GM19452 (cell line): ENCODE measurements at regions not wholly inside any gene's neighbourhood (a gene's known extent, or its start where the extent isn't known, plus 50 kb on each side); places are given as distances from the start of the nearest gene placed in this dataset.
"Not testable (repeated sequence)": the region's sequence is repeated elsewhere in the genome, so short reads cannot be mapped to it uniquely, and the experiment has no call there.

Experiments used
- ATAC-seq: cut with Tn5 transposase; IDR thresholded peaks from one replicate; pipeline ENCODE4 v1.9.1; 2021; ENCODE audit not compliant: unreplicated experiment

- no peak for ATAC-seq
These were observed 80.3 kb upstream of the RFLNA start for GRCh38 chr12:124214574-124214973.

DNA sequence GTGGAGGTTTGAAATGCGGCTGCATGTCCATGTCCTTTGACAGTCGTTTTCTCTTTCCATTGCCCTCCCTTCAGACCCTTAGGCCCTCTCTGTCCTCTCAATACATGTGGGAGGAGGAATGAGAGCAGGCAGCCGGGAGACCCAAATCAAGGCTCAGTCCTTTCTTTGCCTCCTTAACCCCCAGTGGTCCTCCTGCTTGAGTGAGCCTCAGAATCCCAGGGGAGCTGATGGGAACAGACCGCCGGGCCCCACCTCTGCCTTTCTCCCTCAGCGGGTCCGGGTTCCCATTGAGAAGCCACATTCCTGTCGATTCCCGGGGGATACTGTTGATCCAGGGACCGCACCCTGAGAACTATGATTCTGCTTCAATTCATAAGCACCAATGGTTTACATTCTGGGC lies 77.9 kb upstream of the RFLNA start:
- ATAC-seq: no peak

DNA sequence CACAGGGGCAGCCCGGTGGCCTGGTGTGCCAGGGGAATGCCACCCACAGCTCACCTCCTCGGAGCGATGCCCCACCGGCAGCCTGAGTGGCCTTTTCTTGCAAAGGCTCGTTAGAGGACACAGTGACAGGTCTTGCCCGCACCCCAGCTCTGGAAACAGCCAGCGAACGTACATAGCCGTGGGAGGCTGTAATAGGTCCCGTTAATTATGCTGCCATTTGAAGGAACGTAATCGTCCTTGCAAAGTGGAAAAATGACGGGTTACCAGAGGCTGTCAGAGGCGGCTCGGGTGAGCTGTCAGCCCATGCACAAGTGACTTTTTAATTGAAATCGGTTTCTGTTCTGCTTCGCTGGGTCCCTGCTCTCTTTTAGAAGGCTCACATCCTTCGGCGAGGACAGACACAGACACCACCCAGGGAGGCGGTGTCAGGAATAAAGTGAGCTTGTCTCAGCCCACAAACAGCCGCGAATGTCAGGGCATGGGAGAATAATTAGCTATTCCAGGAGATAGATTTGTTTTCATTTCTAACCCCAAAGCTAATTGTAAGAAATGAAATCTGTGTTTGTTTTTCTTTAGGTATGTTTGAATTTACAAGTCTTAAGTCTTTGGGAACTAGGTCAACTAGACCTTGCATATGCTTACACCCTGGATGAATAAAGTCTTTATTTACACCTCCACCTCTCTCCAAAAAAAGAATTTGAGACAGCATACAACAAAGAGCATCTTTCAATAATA lies 77.2 kb upstream of the RFLNA start:
- ATAC-seq: no peak

DNA sequence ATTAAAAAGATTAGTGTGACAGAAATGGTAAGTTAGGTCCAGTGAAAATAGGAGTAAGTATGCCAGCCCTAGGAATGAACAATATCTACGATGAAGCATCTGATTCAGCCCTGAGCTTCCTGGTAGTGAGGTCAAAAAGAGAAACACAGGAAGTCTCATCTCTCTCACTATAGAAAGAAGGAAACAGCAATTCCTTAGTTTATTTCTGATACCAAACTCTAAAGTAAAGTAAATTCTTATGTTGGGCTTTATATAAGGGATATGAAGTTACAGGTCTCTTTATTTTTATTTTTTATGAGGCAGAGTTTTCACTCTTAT lies 76.7 kb upstream of the RFLNA start:
- ATAC-seq: no peak

DNA sequence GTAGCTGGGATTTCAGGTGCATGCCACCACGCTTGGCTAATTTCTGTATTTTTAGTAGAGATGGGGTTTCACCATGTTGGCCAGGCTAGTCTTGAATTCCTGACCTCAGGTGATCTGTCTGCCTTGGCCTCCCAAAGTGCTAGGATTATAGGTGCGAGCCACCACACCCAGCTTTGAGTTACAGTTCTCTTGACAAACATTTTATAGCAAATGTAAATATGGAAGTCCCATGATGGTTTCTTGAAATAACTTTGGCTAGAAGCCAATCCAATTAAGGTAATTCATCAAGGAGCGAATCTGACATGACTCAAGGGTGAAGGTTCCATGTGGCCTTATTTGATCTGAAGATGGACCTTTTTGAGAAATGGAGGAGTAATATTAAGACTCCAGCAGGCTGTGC lies 76.2 kb upstream of the RFLNA start:
- ATAC-seq: not testable (repeated sequence)

DNA sequence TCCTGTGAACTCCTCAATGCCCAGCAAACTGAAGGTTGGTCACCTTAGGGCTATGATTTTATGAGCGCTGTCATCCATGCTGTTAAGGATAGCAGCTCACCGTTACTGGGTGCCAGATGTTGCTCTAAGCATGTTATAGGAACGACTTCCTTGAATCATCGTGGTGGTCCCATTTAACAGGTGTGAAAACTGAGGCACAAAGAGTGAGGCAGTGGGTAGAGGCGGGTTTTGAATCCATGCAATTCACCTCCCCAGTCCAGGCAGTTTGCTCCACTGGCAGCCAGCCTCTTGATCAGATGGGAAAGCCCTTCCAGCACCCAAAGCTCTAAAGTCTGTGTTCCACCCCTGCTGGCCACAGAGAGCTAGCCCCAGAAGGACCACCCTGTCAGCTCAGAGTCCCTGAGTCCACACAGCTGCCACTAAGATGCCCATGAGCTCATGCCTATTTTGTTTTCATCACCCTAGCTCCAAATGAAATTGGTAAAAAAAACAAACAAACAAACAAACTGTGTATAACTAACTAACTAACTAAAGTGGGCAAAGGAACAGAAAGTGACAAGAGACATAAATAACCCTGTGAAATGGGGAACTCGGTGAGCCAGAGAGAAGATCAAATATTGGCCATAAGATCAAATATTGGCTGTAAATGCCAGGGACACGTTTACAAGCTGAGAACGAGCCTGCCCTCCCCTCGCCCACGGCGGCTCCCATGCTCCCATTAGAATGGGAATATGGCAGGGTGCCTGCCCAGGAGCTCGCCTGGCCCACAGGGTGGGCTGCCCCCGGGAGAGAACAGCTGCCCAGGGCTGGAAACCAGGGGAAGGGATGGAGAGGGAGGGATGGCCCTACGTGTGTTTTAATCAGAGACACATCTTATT lies 72.3 kb upstream of the RFLNA start:
- ATAC-seq: no peak

DNA sequence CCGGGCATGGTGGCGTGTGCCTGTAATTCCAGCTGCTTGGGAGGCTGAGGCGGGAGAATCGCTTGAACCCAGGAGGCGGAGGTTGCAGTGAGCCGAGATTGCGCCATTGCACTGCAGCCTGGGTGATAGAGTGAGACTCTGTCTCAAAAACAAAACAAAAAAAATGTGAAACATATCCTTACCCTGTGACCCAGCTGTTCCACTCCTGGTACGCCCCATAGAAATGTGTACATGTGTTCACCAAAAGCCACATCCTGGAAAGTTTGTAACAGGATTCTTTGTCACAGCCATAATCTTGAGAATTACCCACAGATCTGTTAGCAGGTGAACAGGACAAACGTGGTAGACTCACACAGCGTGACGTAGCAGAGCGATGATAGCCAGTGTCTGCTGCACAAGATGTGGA lies 71.2 kb upstream of the RFLNA start:
- ATAC-seq: not testable (repeated sequence)

DNA sequence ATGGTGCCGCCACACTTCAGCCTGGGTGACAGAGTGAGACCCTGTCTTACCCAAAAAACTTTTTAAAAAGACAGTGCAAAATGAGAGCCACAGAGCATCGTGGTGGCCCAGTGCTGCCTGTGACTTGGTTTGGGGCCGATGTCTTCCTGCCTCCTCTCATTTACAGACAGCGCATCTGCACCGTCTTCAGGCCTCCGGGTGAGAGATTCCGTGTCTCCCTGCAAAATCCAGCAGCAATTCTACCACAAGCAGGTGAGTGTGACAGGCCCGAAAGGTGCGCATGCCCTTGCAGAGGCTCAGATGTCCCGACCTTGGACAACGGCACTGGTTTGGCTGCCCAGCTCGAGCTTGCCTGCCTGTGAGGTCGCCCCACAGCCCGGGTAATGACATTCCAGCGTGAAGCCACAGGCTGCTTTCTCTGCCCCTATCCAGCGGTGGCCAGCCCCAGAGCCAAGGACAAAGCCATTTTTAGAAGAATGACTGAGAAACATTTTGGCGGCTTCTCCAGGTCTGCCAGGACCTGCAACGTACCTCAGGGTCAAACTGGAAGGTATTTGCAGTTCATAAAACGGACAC lies 70.3 kb upstream of the RFLNA start:
- no peak for ATAC-seq

GRCh38 chr12:124225730-124226129 lies 69.2 kb upstream of the RFLNA start:
- ATAC-seq: no peak

- no peak for ATAC-seq
These were observed 66.8 kb upstream of the RFLNA start for GRCh38 chr12:124227951-124228711.

DNA sequence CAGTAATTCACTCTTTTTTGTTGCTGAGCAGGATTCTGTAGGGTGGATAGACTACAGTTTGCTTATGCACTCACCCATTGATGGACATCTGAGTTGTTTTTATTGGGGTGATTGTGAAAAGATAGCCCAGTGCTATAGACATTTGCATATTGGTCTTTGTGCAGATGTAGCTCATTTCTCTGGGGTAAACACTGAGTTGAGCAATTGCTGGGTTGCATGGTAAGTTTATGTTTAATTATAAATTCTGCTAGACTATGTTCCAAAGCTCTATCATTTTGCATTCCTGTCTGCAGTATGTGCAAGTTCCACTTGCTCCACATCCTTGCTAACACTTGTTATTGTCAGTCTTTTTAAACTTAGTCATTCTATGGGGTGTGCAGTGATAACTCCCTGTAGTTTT lies 65.4 kb upstream of the RFLNA start:
- no peak for ATAC-seq

DNA sequence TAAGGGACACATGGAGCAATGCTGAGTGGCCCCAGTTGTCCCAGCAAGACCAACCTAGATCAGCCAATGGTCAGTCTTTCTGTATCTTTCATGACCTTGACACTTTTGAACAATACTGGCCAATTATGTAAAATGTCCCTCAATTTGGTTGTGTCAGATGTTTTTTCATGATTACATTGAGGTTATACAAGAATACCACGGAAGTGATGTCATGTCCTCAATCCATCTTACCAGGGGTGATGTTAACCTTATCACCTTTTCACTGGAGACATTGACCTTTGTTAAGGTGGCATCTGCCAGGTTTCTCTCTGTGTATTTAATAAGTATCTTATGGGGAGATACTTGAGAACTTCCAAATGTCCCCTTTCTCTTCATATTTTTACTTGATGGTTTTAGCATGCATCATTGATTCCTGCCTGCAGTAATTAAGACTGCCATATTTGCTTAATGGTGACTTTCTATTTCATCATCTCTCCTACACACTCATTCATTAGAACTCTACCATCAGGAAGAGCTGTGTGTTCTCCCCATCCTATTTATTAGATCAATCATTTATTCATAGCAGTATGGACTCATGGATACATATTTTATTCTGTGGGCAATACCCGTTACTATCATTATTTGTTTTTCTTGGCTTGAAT lies 64.7 kb upstream of the RFLNA start:
- ATAC-seq: no peak

DNA sequence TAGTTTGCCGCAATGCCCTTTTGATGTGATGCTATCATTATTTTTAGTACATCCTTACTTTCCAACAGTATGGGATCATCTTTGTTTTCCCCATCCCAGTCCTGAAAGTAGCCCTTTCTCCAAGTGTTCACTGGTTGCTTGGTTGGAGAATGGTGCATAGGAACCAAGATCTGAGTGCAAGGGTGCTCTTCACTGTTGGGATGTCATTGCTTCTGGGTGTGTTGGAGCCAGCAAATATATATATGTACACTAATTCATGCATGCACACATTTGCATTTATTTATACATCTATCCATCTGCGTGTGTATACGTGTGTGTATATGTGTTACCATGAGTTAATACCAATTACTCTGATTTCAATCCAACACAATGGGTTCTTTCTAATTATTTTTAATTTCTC lies 64.1 kb upstream of the RFLNA start:
- ATAC-seq: no peak

DNA sequence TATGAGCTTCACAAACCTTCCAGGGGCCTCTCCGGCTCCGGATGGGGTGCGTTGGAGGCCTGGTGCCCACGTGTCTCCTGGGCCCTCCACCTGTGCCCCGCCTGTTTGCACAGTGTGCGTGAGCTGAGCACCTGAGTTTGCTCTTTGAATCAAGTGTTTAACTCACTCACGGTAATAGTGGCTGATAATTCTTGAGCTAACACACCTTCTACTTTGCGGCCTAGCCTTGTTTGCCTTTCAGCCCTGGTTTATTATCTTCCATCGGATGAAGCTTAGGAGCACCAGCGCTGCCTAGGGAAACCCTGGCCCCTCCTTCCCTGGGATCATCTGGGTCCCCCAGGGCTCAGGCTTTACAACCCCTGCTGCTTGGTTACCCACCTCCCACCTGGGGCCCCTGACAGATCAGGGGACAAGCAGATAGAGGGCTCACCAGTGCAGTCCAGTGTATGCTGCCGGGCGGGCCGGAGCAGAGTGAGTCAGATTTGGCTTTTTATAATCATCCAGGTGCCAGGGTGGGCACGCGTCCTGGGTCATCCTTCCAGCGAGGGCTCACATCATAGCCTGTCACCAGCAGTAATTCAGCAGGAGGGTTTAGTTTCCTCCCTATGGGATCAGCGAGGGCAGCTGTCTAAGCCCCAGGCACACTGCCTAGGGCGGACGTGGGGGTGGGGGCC lies 62.8 kb upstream of the RFLNA start:
- ATAC-seq: no peak

DNA sequence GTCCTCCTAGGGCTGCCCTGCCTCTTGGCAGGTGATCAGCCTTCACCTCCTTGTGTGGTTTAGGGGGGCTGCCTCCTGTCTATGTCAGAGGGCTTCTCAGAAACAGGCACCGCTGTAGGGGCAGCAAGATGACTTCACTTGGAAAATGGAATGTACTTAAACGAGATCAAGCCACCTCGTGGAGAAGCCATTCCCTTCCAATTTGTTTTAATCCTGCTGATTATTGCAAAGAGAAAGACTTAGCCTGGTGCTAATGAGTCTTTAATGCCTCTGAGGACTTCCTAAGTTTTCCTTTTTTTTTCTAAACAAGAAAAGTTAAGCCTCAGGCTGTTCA lies 62.3 kb upstream of the RFLNA start:
- no peak for ATAC-seq

DNA sequence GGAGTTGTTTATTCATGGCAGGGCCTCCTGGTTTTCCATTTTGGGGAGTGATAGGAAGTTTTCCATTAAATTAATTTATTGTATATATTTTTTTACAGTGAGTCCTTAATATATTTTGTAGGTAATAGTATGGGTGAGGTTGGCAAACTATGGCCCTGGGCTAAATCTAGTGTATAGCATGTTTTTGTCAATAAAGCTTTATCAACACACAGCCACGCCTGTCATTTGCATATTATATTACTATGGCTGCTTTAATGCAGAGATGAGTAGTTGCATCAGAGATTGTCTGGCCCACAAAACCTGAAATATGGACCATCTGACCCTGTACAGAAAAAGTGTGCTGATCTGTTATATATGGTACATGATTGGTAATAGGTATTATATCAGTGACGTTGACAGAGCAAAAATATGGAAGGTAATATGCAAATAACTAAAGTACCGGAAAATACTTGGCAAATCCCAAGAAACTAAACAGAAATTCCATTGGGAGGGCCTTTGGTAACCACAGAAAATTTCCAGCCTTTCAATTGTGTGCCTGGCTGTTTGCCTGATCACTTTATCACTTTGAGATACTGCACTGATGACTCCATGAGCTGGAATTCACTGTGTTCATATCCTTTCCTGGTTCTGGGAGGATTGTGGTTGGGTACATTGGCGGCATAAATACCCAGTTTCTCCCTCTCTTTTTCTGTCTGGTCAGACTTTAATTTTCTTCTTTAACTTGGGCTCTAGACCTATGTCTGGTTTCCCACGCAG lies 61.7 kb upstream of the RFLNA start:
- no peak for ATAC-seq

DNA sequence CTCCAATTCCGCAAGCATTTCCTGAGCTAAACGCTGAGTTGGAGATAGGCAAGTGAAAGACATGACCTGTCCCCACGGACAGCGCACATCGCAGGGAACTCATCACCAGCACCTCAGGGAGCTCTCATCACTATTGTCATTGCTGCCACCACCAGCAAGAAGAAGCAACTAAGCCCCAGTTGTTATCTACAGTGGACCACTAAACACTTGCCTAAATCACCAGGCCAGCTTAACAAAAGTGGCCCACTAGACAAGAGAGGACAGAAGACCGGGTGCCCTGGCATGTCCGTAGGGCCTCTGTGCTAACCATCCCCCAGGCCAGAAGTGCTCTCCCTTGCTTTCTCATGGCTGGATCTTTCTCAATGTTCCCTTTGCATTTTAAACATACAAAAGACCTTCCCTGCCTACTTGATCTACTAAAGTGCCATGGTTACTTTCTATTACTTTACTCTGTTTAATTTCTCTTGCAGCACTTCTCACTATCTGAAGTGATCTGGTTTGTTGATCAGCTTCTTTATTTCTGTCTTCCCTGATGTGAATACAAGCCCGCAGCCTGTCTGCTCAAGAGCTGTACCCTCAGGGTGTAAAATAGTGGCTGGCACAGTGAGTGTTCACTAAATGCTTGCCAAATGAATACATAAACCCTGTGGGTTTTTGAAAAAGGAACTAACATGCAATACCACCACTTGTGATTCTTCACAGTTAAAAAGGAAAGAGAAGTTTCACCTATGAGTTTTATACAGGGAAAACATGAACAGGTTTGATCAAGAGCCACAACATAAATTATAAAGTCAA lies 60.9 kb upstream of the RFLNA start:
- ATAC-seq: no peak

DNA sequence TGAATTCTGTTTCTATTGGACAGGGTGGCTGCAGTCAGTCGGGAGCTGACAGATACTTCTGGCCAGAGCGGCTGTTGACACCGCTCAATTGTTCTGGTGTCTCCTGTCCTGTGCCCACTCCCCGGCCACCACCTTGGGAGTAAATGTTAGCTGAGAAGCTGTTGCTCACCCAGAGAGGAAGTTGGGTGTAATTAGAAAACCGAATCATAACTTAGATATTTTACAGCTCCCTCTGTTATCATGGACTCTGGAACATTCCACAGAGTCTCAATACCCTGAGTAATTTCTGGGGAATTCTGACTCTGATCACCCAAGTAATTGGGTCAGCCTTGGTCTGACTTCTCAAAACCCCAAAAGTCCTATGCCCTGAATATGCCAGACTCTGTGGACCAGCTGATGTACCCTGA lies 58.3 kb upstream of the RFLNA start:
- ATAC-seq: no peak

DNA sequence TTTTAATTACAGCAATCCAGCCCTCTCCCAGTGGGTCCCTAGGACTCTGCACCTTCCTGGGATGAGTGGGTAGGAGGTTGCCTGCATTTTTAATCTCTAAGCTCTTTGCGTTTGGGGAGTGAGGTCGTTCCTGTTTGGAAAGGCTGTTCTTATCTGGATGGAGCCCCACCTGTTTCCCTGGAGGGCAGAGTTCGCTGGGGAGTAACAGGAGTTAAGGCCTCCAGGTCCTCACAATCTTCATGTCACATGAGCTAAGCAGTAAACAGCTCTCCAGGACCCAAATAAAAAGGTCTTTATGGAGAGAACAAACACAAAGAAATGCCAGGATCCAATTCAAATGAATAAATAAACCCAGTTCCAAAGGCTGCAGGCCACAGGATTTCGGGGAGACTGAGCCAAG lies 56.0 kb upstream of the RFLNA start:
- ATAC-seq: no peak
